Mucosa of descending colon (tissue), 3 donors: ENCODE measurements at regions not wholly inside any gene's neighbourhood (a gene's known extent, or its start where the extent isn't known, plus 50 kb on each side); places are given as distances from the start of the nearest gene placed in this dataset.
"Not testable (repeated sequence)": the region's sequence is repeated elsewhere in the genome, so short reads cannot be mapped to it uniquely, and the experiment has no call there.

Experiments used
- ATAC-seq: fragments of 200-7000 bp; cut with Tn5 transposase; one replicate; pipeline ENCODE4 v1.9.1; 2020; ENCODE audit warnings: mild to moderate bottlenecking, moderate library complexity
- DNase-seq, 3 donors: peaks; one replicate each; pipeline ENCODE4 v3.0.0-alpha.2; 2020
- H3K36me3 ChIP-seq: fragments of 200-600 bp; one replicate; pipeline ENCODE4 v1.8.0; 2021; ENCODE audit warnings: low read depth, mild to moderate bottlenecking
- H3K4me1 ChIP-seq: fragments of 200-600 bp; one replicate; pipeline ENCODE4 v1.8.0; 2021; ENCODE audit warnings: low read depth, mild to moderate bottlenecking
- H3K4me3 ChIP-seq: fragments of 200-600 bp; one replicate; pipeline ENCODE4 v1.8.0; 2021; ENCODE audit warnings: mild to moderate bottlenecking
- H3K9me3 ChIP-seq: fragments of 200-600 bp; one replicate; pipeline ENCODE4 v1.8.0; 2021; ENCODE audit warnings: mild to moderate bottlenecking
- intact Hi-C, 2 donors: fragments of 100-400 bp; cut with DNase I in 1 of 2; cut with micrococcal nuclease in 1 of 2; formaldehyde crosslinking; loops; one replicate each; pipeline versions ENCODE4 v1.11.0 to v1.11.1; 2022; cut with DNase I, micrococcal nuclease
- TF ChIP-seq, protein P1 (sequence below): fragments of 200-600 bp; IDR thresholded peaks from one replicate; pipeline ENCODE4 v1.8.0; 2022; ENCODE audit warnings: antibody characterized with exemption, mild to moderate bottlenecking
- donor health status: DM: no; HTN: no; CAD: no; lungs with moderate emphysema.
- donor health status: DM: no; HTN: no; CAD: no.
- donor health status: DM: no; HTN: yes; CAD: no.

DNA sequence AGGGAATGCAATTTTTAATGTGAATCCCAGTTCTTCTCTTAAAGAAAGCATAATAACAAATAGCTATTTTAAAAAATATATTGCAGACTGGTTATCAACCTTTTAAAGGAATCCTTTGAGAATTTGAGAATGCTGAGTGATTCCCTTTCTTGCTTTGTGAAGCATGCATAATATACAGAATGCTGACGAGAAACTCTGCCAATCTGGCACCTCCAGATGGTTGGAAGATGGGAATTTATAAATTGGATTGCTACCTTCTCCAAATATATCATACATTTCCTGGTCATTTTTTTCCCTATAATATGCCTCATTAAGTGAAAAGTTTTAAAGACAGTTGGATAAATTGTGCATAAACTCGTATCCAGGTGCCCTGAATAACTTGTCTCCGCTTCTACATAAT is 333.9 kb upstream of the ARPP21 start:
- TF ChIP-seq, protein P1, sequence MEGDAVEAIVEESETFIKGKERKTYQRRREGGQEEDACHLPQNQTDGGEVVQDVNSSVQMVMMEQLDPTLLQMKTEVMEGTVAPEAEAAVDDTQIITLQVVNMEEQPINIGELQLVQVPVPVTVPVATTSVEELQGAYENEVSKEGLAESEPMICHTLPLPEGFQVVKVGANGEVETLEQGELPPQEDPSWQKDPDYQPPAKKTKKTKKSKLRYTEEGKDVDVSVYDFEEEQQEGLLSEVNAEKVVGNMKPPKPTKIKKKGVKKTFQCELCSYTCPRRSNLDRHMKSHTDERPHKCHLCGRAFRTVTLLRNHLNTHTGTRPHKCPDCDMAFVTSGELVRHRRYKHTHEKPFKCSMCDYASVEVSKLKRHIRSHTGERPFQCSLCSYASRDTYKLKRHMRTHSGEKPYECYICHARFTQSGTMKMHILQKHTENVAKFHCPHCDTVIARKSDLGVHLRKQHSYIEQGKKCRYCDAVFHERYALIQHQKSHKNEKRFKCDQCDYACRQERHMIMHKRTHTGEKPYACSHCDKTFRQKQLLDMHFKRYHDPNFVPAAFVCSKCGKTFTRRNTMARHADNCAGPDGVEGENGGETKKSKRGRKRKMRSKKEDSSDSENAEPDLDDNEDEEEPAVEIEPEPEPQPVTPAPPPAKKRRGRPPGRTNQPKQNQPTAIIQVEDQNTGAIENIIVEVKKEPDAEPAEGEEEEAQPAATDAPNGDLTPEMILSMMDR = no peak
- DNase-seq (no peak), ATAC-seq (no peak)
- intact Hi-C loops = no loop called here
- Histone ChIP-seq H3K4me3 (no peak overlapping the region), H3K9me3 (no peaks in the 10 kb centered on the region), H3K36me3 (no peaks in the 10 kb centered on the region), H3K4me1 (no peaks in the 10 kb centered on the region)

DNA sequence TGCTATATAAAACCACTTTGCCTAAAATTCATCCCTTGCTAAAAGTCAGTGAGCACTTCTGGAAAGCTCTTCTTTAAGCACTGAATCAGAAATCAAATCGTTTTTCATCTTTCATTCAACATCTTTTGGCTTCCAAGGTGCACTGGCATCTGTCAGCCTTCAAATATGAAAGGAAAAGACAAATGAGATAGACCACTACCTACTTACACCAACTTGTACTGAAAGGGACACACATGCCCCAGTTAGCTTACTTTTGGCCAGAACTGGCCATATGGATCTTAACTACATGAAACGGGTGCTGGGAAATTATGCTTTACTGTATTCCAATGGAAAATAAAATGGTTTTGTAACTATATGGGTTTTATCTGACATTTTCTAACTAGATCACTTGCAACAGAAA is 332.0 kb upstream of the ARPP21 start:
- no peak overlapping the region for H3K4me3 ChIP-seq
- intact Hi-C loops = no loop called here
- no peak for ATAC-seq
- no peaks in the 10 kb centered on the region for H3K9me3 ChIP-seq
- TF ChIP-seq, protein P1 = no peak
- H3K36me3 ChIP-seq = no peaks in the 10 kb centered on the region
- no peaks in the 10 kb centered on the region for H3K4me1 ChIP-seq
- DNase-seq = no peak

DNA sequence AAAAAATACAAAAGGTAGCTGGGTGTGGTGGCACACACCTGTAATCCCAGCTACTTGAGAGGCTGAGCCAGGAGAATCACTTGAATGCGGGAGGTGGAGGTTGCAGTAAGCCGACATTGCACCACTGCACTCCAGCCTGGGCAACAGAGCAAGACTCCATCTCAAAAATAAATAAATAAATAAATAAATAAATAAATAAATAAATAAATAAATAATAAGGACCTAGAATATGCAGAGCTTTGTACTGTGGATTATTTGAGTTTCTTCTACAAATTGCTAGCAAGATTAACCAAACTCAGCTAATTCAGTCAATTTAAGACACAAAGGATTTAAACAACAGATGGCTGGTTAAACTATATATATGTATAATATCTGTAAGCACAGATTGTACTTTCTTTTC is 322.5 kb upstream of the ARPP21 start:
- H3K9me3 ChIP-seq, H3K36me3 ChIP-seq, H3K4me1 ChIP-seq, H3K4me3 ChIP-seq, intact Hi-C loops, ATAC-seq, DNase-seq: not testable (repeated sequence)

DNA sequence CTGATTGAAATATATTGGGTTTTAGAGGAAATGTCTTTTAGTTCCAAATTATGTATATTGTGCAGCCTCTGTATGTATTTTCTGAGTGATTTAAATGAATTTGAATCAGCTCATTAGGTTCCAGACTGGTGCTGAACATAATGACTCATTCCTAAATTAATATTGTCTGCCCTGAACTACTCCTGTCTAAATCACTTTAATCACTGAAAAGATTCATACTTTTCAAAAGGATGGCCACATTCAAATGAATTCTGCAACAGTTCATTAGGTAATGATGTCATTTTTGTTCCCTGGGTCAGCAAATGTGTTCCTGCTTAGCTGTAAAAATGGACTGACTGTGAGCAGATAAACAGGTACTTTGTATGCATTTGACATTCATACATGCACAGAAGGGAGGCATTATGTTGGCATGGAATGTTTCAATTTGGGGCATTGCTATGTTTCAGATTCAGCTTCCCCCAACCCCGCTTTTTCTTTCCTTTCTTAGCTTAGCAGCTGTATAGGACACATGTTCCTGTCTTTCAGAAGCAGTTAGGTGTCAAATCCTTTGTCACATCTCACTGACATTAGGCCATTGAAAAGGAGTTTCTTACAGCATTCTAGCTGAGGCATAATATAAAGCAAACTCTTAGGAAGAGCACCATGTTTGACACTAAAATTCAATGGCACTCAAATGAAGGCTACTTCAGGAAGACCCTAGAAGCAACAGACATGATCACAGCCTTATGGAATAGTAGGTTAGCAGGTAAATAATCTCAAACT is 318.5 kb upstream of the ARPP21 start:
- H3K4me1 ChIP-seq = no peaks in the 10 kb centered on the region
- ATAC-seq (no peak), DNase-seq (no peak)
- H3K9me3 ChIP-seq = peaks cover 8% of the 10 kb centered on the region
- intact Hi-C loops = no loop called here
- H3K4me3 ChIP-seq = no peak overlapping the region
- TF ChIP-seq, protein P1 = no peak
- no peaks in the 10 kb centered on the region for H3K36me3 ChIP-seq

DNA sequence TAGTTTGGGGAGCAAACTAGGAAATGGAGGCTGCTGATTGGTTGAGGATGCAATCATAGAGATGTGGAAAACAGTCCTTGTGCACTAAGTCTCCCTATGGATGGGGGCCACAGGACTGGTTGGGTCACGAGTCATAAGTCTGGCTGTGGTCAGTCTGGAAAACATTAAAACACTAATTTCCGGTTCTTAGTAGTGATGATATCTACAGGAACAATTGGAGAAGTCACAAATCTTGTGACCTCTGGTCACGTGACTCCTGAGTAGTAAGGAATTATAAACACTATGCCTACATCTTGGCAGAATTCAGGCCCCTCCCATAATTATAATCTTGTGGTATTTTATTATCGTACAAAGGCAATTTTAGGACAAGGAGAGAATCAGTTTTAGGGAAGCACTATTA is 317.3 kb upstream of the ARPP21 start:
- H3K9me3 ChIP-seq = peaks cover 8% of the 10 kb centered on the region
- no peak overlapping the region for H3K4me3 ChIP-seq
- no peaks in the 10 kb centered on the region for H3K4me1 ChIP-seq
- TF ChIP-seq, protein P1 = no peak
- intact Hi-C loops = no loop called here
- peak in 1 of 3 donors; percentile 1 for DNase-seq
- no peaks in the 10 kb centered on the region for H3K36me3 ChIP-seq
- no peak for ATAC-seq

DNA sequence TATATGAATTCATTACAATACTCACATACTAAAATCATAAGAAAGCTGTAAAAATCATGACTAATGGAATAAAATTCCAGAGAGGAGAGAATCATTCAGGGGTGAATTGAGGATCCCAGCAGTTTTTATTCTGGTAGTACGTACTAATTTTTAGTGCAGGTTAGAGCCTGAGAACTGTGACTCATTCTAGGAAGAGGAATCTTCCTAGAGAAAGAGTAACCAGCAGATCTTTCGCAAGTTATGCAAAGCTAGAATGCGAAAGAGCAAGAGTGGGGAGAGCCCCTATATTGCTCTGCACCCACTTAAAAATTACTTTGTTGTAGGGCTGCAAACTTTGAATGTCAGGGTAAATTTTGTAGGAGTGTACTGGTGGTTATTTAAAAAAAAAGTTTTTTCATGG is 303.6 kb upstream of the ARPP21 start:
- TF ChIP-seq, protein P1 = no peak
- Histone ChIP-seq H3K36me3 (no peaks in the 10 kb centered on the region), H3K4me1 (no peaks in the 10 kb centered on the region), H3K9me3 (no peaks in the 10 kb centered on the region), H3K4me3 (no peak overlapping the region)
- ATAC-seq (no peak), DNase-seq (no peak)
- intact Hi-C loops = no loop called here
